ENCODE measurements at regions not wholly inside any gene's neighbourhood (a gene's known extent, or its start where the extent isn't known, plus 50 kb on each side); places are given as distances from the start of the nearest gene placed in this dataset.

GRCh38 chr3:13238687-13239466 is 165.6 kb upstream of the IQSEC1 start:
- no peaks in the 10 kb centered on the region for H3K27me3 ChIP-seq (ENCODE audit: control insufficient read depth, insufficient read depth, low read length)
- no peaks in the 10 kb centered on the region for H3K36me3 ChIP-seq (ENCODE audit: control insufficient read depth, insufficient read depth, low read length)
- TF ChIP-seq CTCF (IDR thresholded peaks at IDR 0.05; ENCODE audit: insufficient read depth, low read length, severe bottlenecking): no peak
- no peak overlapping the region for H3K4me3 ChIP-seq (ENCODE audit: low read depth, low read length)
- no peak for FAIRE-seq
- no peak for DNase-seq (ENCODE audit: low read depth)

- no peak for TF ChIP-seq CTCF (IDR thresholded peaks at IDR 0.05; ENCODE audit: insufficient read depth, low read length, severe bottlenecking)
- no peak for FAIRE-seq
- Histone ChIP-seq H3K36me3 (ENCODE audit: control insufficient read depth, insufficient read depth, low read length) (no peaks in the 10 kb centered on the region), H3K27me3 (ENCODE audit: control insufficient read depth, insufficient read depth, low read length) (no peaks in the 10 kb centered on the region), H3K4me3 (ENCODE audit: low read depth, low read length) (no peak overlapping the region)
- no peak for DNase-seq (ENCODE audit: low read depth)
These were observed 164.7 kb upstream of the IQSEC1 start for GRCh38 chr3:13237776-13238490.

- no peak overlapping the region for H3K4me3 ChIP-seq (ENCODE audit: low read depth, low read length)
- H3K36me3 ChIP-seq (ENCODE audit: control insufficient read depth, insufficient read depth, low read length): no peaks in the 10 kb centered on the region
- H3K27me3 ChIP-seq (ENCODE audit: control insufficient read depth, insufficient read depth, low read length): no peaks in the 10 kb centered on the region
- FAIRE-seq: no peak
- TF ChIP-seq CTCF (IDR thresholded peaks at IDR 0.05; ENCODE audit: insufficient read depth, low read length, severe bottlenecking): no peak
- no peak for DNase-seq (ENCODE audit: low read depth)
These were observed 163.4 kb upstream of the IQSEC1 start for GRCh38 chr3:13236557-13237173.

GRCh38 chr3:13235897-13236296 is 162.7 kb upstream of the IQSEC1 start:
- DNase-seq (ENCODE audit: low read depth) (no peak), FAIRE-seq (no peak)
- Histone ChIP-seq H3K36me3 (ENCODE audit: control insufficient read depth, insufficient read depth, low read length) (no peaks in the 10 kb centered on the region), H3K27me3 (ENCODE audit: control insufficient read depth, insufficient read depth, low read length) (no peaks in the 10 kb centered on the region), H3K4me3 (ENCODE audit: low read depth, low read length) (no peak overlapping the region)
- TF ChIP-seq CTCF (IDR thresholded peaks at IDR 0.05; ENCODE audit: insufficient read depth, low read length, severe bottlenecking): no peak

- TF ChIP-seq CTCF (IDR thresholded peaks at IDR 0.05; ENCODE audit: insufficient read depth, low read length, severe bottlenecking): no peak
- Histone ChIP-seq H3K27me3 (ENCODE audit: control insufficient read depth, insufficient read depth, low read length) (no peaks in the 10 kb centered on the region), H3K4me3 (ENCODE audit: low read depth, low read length) (no peak overlapping the region), H3K36me3 (ENCODE audit: control insufficient read depth, insufficient read depth, low read length) (no peaks in the 10 kb centered on the region)
- no peak for FAIRE-seq
- DNase-seq (ENCODE audit: low read depth): no peak
These were observed 161.8 kb upstream of the IQSEC1 start for GRCh38 chr3:13235079-13235478.
